Glutamatergic neuron (in vitro differentiated cells): ENCODE measurements at regions not wholly inside any gene's neighbourhood (a gene's known extent, or its start where the extent isn't known, plus 50 kb on each side); places are given as distances from the start of the nearest gene placed in this dataset.
"Not testable (repeated sequence)": the region's sequence is repeated elsewhere in the genome, so short reads cannot be mapped to it uniquely, and the experiment has no call there.

Experiments used
- DNase-seq: peaks from one replicate; pipeline ENCODE4 v3.0.0; 2022
- H3K27ac Mint-ChIP-seq: one replicate; pipeline ENCODE4 v1.8.0; 2020; ENCODE audit warnings: mild to moderate bottlenecking, mixed read lengths, inconsistent platforms; ENCODE audit not compliant: unreplicated experiment
- H3K27me3 Mint-ChIP-seq: one replicate; pipeline ENCODE4 v1.8.0; 2020; ENCODE audit warnings: mild to moderate bottlenecking, moderate library complexity, mixed read lengths, inconsistent platforms; ENCODE audit not compliant: unreplicated experiment
- H3K36me3 Mint-ChIP-seq: one replicate; pipeline ENCODE4 v1.8.0; 2020; ENCODE audit warnings: mild to moderate bottlenecking, mixed read lengths, inconsistent platforms; ENCODE audit not compliant: unreplicated experiment
- H3K4me1 Mint-ChIP-seq: one replicate; pipeline ENCODE4 v1.8.0; 2020; ENCODE audit warnings: mild to moderate bottlenecking, low read depth, mixed read lengths, inconsistent platforms; ENCODE audit not compliant: unreplicated experiment
- H3K4me3 Mint-ChIP-seq: one replicate; pipeline ENCODE4 v1.8.0; 2020; ENCODE audit warnings: mild to moderate bottlenecking, mixed read lengths, inconsistent platforms; ENCODE audit not compliant: unreplicated experiment
- H3K9me3 Mint-ChIP-seq: one replicate; pipeline ENCODE4 v1.8.0; 2020; ENCODE audit warnings: mild to moderate bottlenecking, moderate library complexity, mixed read lengths, inconsistent platforms; ENCODE audit not compliant: unreplicated experiment
- CTCF ChIP-seq: fragments of 200-600 bp; sonication (generic); IDR thresholded peaks from one replicate; pipeline ENCODE4 v1.5.0; 2021; ENCODE audit not compliant: partially characterized antibody, unreplicated experiment

GRCh38 chr5:99054972-99055371 is 126.2 kb upstream of the CHD1 start:
- no peak for DNase-seq
- TF ChIP-seq CTCF: no peak
- no peak overlapping the region for H3K27ac Mint-ChIP-seq
- H3K9me3 Mint-ChIP-seq: no peaks in the 10 kb centered on the region
- no peaks in the 10 kb centered on the region for H3K4me1 Mint-ChIP-seq
- no peak overlapping the region for H3K4me3 Mint-ChIP-seq
- H3K36me3 Mint-ChIP-seq: no peaks in the 10 kb centered on the region
- H3K27me3 Mint-ChIP-seq: no peaks in the 10 kb centered on the region

- H3K9me3 Mint-ChIP-seq: peaks cover 1% of the 10 kb centered on the region
- no peaks in the 10 kb centered on the region for H3K36me3 Mint-ChIP-seq
- TF ChIP-seq CTCF: no peak
- peaks cover 2% of the 10 kb centered on the region for H3K27me3 Mint-ChIP-seq
- no peak overlapping the region for H3K4me3 Mint-ChIP-seq
- DNase-seq: no peak
- no peaks in the 10 kb centered on the region for H3K4me1 Mint-ChIP-seq
- H3K27ac Mint-ChIP-seq: no peak overlapping the region
Measured at GRCh38 chr5:99045871-99046270, 117.1 kb upstream of the CHD1 start.

- H3K27ac Mint-ChIP-seq, H3K4me1 Mint-ChIP-seq, H3K4me3 Mint-ChIP-seq, DNase-seq, H3K9me3 Mint-ChIP-seq, H3K36me3 Mint-ChIP-seq, H3K27me3 Mint-ChIP-seq: not testable (repeated sequence)
Measured at GRCh38 chr5:99043257-99043656, 114.5 kb upstream of the CHD1 start.

GRCh38 chr5:99037668-99038067 is 108.9 kb upstream of the CHD1 start:
- Mint-ChIP-seq H3K4me1 (peaks cover 2% of the 10 kb centered on the region), H3K4me3 (no peak overlapping the region), H3K36me3 (no peaks in the 10 kb centered on the region), H3K9me3 (peaks cover 1% of the 10 kb centered on the region), H3K27me3 (no peaks in the 10 kb centered on the region), H3K27ac (no peak overlapping the region)
- no peak for TF ChIP-seq CTCF
- DNase-seq: no peak

- Mint-ChIP-seq H3K4me1 (peaks cover 5% of the 10 kb centered on the region), H3K27me3 (no peaks in the 10 kb centered on the region), H3K27ac (no peak overlapping the region), H3K9me3 (no peaks in the 10 kb centered on the region), H3K4me3 (no peak overlapping the region), H3K36me3 (no peaks in the 10 kb centered on the region)
- no peak for TF ChIP-seq CTCF
- DNase-seq: no peak
Measured at GRCh38 chr5:99035942-99036341, 107.1 kb upstream of the CHD1 start.

- H3K9me3 Mint-ChIP-seq: no peaks in the 10 kb centered on the region
- H3K27me3 Mint-ChIP-seq: no peaks in the 10 kb centered on the region
- H3K27ac Mint-ChIP-seq: no peak overlapping the region
- DNase-seq: no peak
- no peaks in the 10 kb centered on the region for H3K36me3 Mint-ChIP-seq
- H3K4me3 Mint-ChIP-seq: no peak overlapping the region
- H3K4me1 Mint-ChIP-seq: peaks cover 5% of the 10 kb centered on the region
- no peak for TF ChIP-seq CTCF
Measured at GRCh38 chr5:99034336-99034735, 105.5 kb upstream of the CHD1 start.
